H1 (cell line): ENCODE measurements at regions not wholly inside any gene's neighbourhood (a gene's known extent, or its start where the extent isn't known, plus 50 kb on each side); places are given as distances from the start of the nearest gene placed in this dataset.

Experiments
- BRCA1 ChIP-seq: IDR thresholded peaks from 2 replicates; pipeline ENCODE4 v1.6.1; 2012; ENCODE audit warnings: low read depth, low read length, improper control_type of control experiment
- EP300 ChIP-seq, 2 experiments: IDR thresholded peaks; 1 replicate in 1 of 2; 2 replicates in 1 of 2; pipeline ENCODE4 v1.6.1; 2011 to 2012; ENCODE audit warnings: low read depth in 2 of 2, low read length in 2 of 2, mild to moderate bottlenecking in 2 of 2, borderline replicate concordance in 1 of 2, inconsistent platforms in 1 of 2, moderate library complexity in 1 of 2
- EZH2 ChIP-seq: fragments of 200-600 bp; sonication (generic); IDR thresholded peaks from 2 replicates; pipeline ENCODE4 v1.7.1; 2012; ENCODE audit warnings: low read depth, mild to moderate bottlenecking, moderate library complexity, low read length, inconsistent platforms; ENCODE audit not compliant: severe bottlenecking
- PHF8 ChIP-seq: fragments of 200-600 bp; sonication (generic); conservative IDR thresholded peaks from 2 replicates; pipeline ENCODE4 v1.7.1; 2012; ENCODE audit warnings: low read depth, mild to moderate bottlenecking, inconsistent platforms, low read length, moderate library complexity
- POLR2A ChIP-seq, 2 experiments: IDR thresholded peaks; 1 replicate in 1 of 2; 2 replicates in 1 of 2; pipeline ENCODE4 v1.6.1; 2011; ENCODE audit warnings: low read depth in 2 of 2, low read length in 2 of 2, mild to moderate bottlenecking in 2 of 2; ENCODE audit errors: control extremely low read depth in 1 of 2
- RAD21 ChIP-seq, 2 experiments: IDR thresholded peaks in 1 of 2; conservative IDR thresholded peaks in 1 of 2; 2 replicates each; pipeline ENCODE4 v1.6.1; 2011; ENCODE audit warnings: low read depth in 2 of 2, low read length in 2 of 2, improper control_type of control experiment in 1 of 2, inconsistent platforms in 1 of 2, mild to moderate bottlenecking in 1 of 2, moderate library complexity in 1 of 2
- RFX5 ChIP-seq: IDR thresholded peaks from 2 replicates; pipeline ENCODE4 v1.6.1; 2011; ENCODE audit warnings: low read depth, low read length, improper control_type of control experiment, borderline replicate concordance
- SUZ12 ChIP-seq: fragments of 200-600 bp; sonication (generic); IDR thresholded peaks from 2 replicates; pipeline ENCODE4 v1.6.1; 2012; ENCODE audit warnings: mild to moderate bottlenecking, inconsistent platforms, low read length, moderate library complexity, mixed read lengths
- TF ChIP-seq, protein P1 (sequence below), 3 experiments: IDR thresholded peaks; 1 replicate in 2 of 3; 2 replicates in 1 of 3; pipeline versions ENCODE4 v1.5.1 to v1.6.1; 2011; ENCODE audit warnings: low read length in 3 of 3, mild to moderate bottlenecking in 3 of 3, inconsistent platforms in 2 of 3, low read depth in 1 of 3, moderate library complexity in 1 of 3; ENCODE audit not compliant: insufficient read depth in 1 of 3; ENCODE audit errors: control extremely low read depth in 1 of 3

DNA sequence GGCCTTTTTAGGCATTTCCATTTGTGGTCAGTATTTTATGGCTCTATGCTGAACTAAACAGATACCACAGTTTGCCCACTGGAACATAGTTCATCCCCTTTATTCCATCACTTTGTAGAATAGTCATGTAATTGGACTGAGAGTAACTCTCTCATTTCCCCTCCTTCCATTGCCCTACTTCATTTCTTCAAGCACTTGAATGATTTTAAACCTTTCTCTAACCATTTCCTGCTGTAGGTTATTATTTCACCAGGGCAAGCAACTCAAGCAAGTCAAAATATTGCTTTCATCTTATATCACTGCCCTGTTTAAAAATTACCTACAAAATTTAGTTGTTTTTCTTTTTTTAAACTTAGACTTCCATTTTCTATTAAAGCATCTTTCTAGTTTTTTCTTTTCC, 177.0 kb downstream of the RAP2B start:
- TF ChIP-seq PHF8: no peak
- TF ChIP-seq BRCA1: no peak
- TF ChIP-seq, protein P1, sequence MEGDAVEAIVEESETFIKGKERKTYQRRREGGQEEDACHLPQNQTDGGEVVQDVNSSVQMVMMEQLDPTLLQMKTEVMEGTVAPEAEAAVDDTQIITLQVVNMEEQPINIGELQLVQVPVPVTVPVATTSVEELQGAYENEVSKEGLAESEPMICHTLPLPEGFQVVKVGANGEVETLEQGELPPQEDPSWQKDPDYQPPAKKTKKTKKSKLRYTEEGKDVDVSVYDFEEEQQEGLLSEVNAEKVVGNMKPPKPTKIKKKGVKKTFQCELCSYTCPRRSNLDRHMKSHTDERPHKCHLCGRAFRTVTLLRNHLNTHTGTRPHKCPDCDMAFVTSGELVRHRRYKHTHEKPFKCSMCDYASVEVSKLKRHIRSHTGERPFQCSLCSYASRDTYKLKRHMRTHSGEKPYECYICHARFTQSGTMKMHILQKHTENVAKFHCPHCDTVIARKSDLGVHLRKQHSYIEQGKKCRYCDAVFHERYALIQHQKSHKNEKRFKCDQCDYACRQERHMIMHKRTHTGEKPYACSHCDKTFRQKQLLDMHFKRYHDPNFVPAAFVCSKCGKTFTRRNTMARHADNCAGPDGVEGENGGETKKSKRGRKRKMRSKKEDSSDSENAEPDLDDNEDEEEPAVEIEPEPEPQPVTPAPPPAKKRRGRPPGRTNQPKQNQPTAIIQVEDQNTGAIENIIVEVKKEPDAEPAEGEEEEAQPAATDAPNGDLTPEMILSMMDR (IDR thresholded peaks at IDR 0.05; ENCODE audit: control extremely low read depth in 1 of 3, insufficient read depth in 1 of 3, low read depth in 1 of 3, low read length in 3 of 3): no peak
- TF ChIP-seq RFX5: no peak
- TF ChIP-seq POLR2A (IDR thresholded peaks at IDR 0.05; ENCODE audit: control extremely low read depth in 1 of 2, low read depth in 2 of 2, low read length in 2 of 2): no peak
- no peak for TF ChIP-seq RAD21 (IDR thresholded peaks at IDR 0.05 in 1 of 2, conservative IDR thresholded peaks at IDR 0.05 in 1 of 2; ENCODE audit: low read depth in 2 of 2, low read length in 2 of 2)
- TF ChIP-seq EP300 (IDR thresholded peaks at IDR 0.05; ENCODE audit: borderline replicate concordance in 1 of 2, low read depth in 2 of 2, low read length in 2 of 2): no peak
- TF ChIP-seq SUZ12: no peak
- TF ChIP-seq EZH2: no peak
